GM12878 (cell line): ENCODE measurements at regions not wholly inside any gene's neighbourhood (a gene's known extent, or its start where the extent isn't known, plus 50 kb on each side); places are given as distances from the start of the nearest gene placed in this dataset.

Experiments used
- CHD4 ChIP-seq: fragments of 200-600 bp; sonication (generic); IDR thresholded peaks from 2 replicates; pipeline ENCODE4 v1.6.1; 2016; ENCODE audit warnings: mild to moderate bottlenecking
- CUX1 ChIP-seq: IDR thresholded peaks from 2 replicates; pipeline ENCODE4 v1.6.1; 2012; ENCODE audit warnings: improper control_type of control experiment, low read depth, low read length; ENCODE audit not compliant: insufficient replicate concordance
- FOS ChIP-seq: IDR thresholded peaks from 3 replicates; pipeline ENCODE4 v1.6.1; 2011; ENCODE audit warnings: borderline replicate concordance; ENCODE audit not compliant: insufficient read length; ENCODE audit errors: extremely low read depth
- JUND ChIP-seq: IDR thresholded peaks from 2 replicates; pipeline ENCODE4 v1.6.1; 2012; ENCODE audit warnings: low read depth, mild to moderate bottlenecking, low read length, improper control_type of control experiment, moderate library complexity
- MLLT1 ChIP-seq: fragments of 450-650 bp; IDR thresholded peaks from 2 replicates; pipeline ENCODE4 v1.6.1; 2016; ENCODE audit warnings: mild to moderate bottlenecking
- MXI1 ChIP-seq: fragments of 150-350 bp; IDR thresholded peaks from 2 replicates; pipeline ENCODE4 v1.6.1; 2011; ENCODE audit warnings: low read depth, mild to moderate bottlenecking, inconsistent platforms, low read length, improper control_type of control experiment
- PBX3 ChIP-seq: IDR thresholded peaks from 2 replicates; pipeline ENCODE4 v1.6.1; 2011; ENCODE audit warnings: mild to moderate bottlenecking, low read depth, low read length, moderate library complexity; ENCODE audit not compliant: insufficient replicate concordance
- RFX5 ChIP-seq: IDR thresholded peaks from 2 replicates; pipeline ENCODE4 v1.6.1; 2011; ENCODE audit warnings: low read depth, low read length, improper control_type of control experiment
- SMAD5 ChIP-seq: IDR thresholded peaks from 2 replicates; pipeline ENCODE4 v1.6.1; 2016; ENCODE audit warnings: antibody characterized with exemption, low read depth
- ZNF207 ChIP-seq: fragments of 450-650 bp; IDR thresholded peaks from 2 replicates; pipeline ENCODE4 v1.6.1; 2014; ENCODE audit warnings: antibody characterized with exemption, mild to moderate bottlenecking, borderline replicate concordance

- TF ChIP-seq ZNF207: no peak
- no peak for TF ChIP-seq CHD4
- no peak for TF ChIP-seq MXI1
- TF ChIP-seq MLLT1: no peak
- no peak for TF ChIP-seq SMAD5
- no peak for TF ChIP-seq RFX5
- no peak for TF ChIP-seq CUX1
- TF ChIP-seq PBX3: no peak
- TF ChIP-seq JUND: no peak
- no peak for TF ChIP-seq FOS
- TF ChIP-seq, all 136 proteins: peak for 0
Measured at GRCh38 chr19:29372921-29373797, 152.6 kb upstream of the VSTM2B start (continued).
